Testis (tissue), 2 donors: ENCODE measurements at regions not wholly inside any gene's neighbourhood (a gene's known extent, or its start where the extent isn't known, plus 50 kb on each side); places are given as distances from the start of the nearest gene placed in this dataset.

Experiments used
- DNase-seq: peaks from one replicate; pipeline ENCODE4 v3.0.0-alpha.2; 2019
- H3K27ac ChIP-seq, 2 donors: fragments of 200-600 bp; sonication (generic); one replicate each; pipeline ENCODE4 v1.5.1; 2019
- H3K27me3 ChIP-seq: fragments of 200-600 bp; sonication (generic); one replicate; pipeline ENCODE4 v1.5.1; 2019
- H3K36me3 ChIP-seq: fragments of 200-600 bp; sonication (generic); one replicate; pipeline ENCODE4 v1.5.1; 2017; ENCODE audit warnings: low read depth; ENCODE audit errors: missing control alignments
- H3K4me1 ChIP-seq: fragments of 200-600 bp; sonication (generic); one replicate; pipeline ENCODE4 v1.5.1; 2019
- H3K4me3 ChIP-seq, 2 donors: fragments of 200-600 bp; sonication (generic); one replicate each; pipeline ENCODE4 v1.5.1; 2017 to 2019
- H3K9me3 ChIP-seq: fragments of 200-600 bp; sonication (generic); one replicate; pipeline ENCODE4 v1.5.1; 2017
- CTCF ChIP-seq, 3 experiments: fragments of 450-650 bp in 2 of 3; fragments of 200-600 bp in 1 of 3; sonication (generic) in 1 of 3; IDR thresholded peaks; one replicate each; pipeline ENCODE4 v1.5.1; 2016 to 2019; ENCODE audit warnings: antibody characterized with exemption in 3 of 3, mild to moderate bottlenecking in 2 of 3, moderate library complexity in 1 of 3
- POLR2A ChIP-seq: fragments of 450-650 bp; IDR thresholded peaks from one replicate; pipeline ENCODE4 v1.6.1; 2017; ENCODE audit warnings: antibody characterized with exemption, mild to moderate bottlenecking, moderate library complexity
- WGBS, 2 donors: methylation state at CpG; one replicate each; pipeline ENCODE4 v1.1.5; 2018; 5-methylcytosine and 5-hydroxymethylcytosine counted together
- intact Hi-C: fragments of 100-400 bp; cut with DNase I; formaldehyde crosslinking; loops from one replicate; pipeline ENCODE4 v1.15.1; 2023; ENCODE audit warnings: low total_unique reads
- small RNA-seq, 2 donors: library from RNA; depleted of rRNA; stranded (forward); fragments of <200 nt; gene quantifications; one replicate each; pipeline ENCODE3, GENCODE V24; 2016

DNA sequence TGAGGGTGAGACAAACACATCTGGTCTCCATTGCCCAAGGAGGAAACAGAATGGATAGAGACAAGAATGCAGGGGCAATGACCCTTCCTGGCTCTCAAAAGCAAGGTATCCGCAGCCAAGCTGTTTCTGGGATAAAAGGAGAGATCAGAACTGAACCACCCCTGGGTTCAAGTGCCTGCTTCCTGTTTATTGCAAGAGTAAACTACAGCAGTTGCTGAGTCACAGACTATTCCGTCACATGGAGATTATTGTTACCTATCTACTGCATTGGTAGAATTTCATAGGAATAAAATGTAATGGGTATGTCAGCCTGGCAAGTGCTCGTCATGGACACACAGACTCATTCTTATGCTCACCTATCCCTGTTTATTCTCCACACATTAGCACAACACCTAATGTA, 821.6 kb downstream of the GRID1 start:
- TF ChIP-seq CTCF (IDR thresholded peaks at IDR 0.05) (no peak), POLR2A (no peak)
- no peaks in the 10 kb centered on the region for H3K4me1 ChIP-seq

DNA sequence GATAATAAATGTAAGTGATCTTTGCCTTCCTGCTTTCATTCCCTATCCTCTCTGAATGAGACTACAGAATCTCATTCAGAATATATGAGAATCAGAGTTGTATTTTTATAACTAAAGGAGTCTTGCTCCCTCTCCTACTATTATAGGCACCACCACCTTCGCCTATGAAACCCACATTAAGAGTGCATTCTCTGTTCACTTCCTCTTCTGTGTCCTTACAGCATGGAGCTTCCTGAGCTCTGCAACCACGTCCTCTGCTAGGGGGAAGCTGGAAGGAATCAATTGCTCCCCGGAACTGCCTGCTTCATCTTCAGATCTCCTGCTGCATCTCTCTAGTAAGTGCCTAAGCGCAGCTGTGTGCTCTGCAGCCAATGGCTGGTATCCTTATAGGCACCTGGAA, 820.7 kb downstream of the GRID1 start:
- WGBS, 2 donors, result 84 to 87% methylated on average over 4 of the region's 4 CpGs
- no peaks in the 10 kb centered on the region for H3K27me3 ChIP-seq
- no peak overlapping the region for H3K4me3 ChIP-seq
- H3K4me1 ChIP-seq, result no peaks in the 10 kb centered on the region
- H3K9me3 ChIP-seq, result no peaks in the 10 kb centered on the region
- intact Hi-C loops, result no loop called here
- TF ChIP-seq POLR2A (no peak), CTCF (IDR thresholded peaks at IDR 0.05) (no peak)
- no peak overlapping the region for H3K27ac ChIP-seq
- H3K36me3 ChIP-seq, result no peaks in the 10 kb centered on the region
- DNase-seq, result no peak

More for the DNA sequence above, 821.6 kb downstream of the GRID1 start:
- no peak overlapping the region for H3K27ac ChIP-seq
- intact Hi-C loops, result no loop called here
- H3K27me3 ChIP-seq, result no peaks in the 10 kb centered on the region
- H3K9me3 ChIP-seq, result no peaks in the 10 kb centered on the region
- no peak overlapping the region for H3K4me3 ChIP-seq
- no peak for DNase-seq
- no peaks in the 10 kb centered on the region for H3K36me3 ChIP-seq
- 77 to 81% methylated on average over 3 of the region's 3 CpGs for WGBS, 2 donors

DNA sequence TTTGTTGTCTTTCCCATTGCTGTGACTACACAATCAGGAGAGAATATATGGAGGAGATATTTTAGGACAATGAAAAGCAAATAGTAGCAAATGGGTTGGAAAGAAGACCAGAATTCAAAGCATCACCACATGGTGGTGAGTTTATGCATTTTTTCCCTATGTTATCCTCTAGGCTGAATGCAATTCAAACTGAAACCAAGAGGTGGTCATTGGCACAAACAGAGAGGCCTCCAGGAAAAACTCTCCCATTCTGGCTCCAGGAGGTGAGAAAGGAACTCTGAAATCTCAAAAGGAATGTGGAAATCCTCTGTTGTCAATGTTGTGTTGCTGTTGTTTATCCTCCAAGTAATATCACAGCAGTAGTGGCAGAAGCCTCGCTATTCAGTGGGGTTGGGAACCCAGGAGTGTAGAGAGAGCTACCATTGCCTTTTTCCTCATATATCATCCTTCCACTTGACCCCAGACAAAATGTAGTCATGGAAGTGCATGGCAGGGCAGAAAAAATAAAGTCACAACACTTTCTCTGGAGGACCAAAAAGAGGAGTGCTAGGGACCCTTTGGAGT, 819.1 kb downstream of the GRID1 start:
- H3K27me3 ChIP-seq, result no peaks in the 10 kb centered on the region
- DNase-seq, result no peak
- no peak for TF ChIP-seq POLR2A
- TF ChIP-seq CTCF (IDR thresholded peaks at IDR 0.05), result peak in 2 of 3 experiments; percentile 6 to 9
- H3K4me3 ChIP-seq, result no peak overlapping the region
- H3K4me1 ChIP-seq, result no peaks in the 10 kb centered on the region
- H3K9me3 ChIP-seq, result no peaks in the 10 kb centered on the region
- intact Hi-C loops, result no loop called here
- 50 to 77% methylated on average over 1 of the region's 1 CpG for whole genome bisulfite sequencing, 2 donors
- H3K36me3 ChIP-seq, result no peaks in the 10 kb centered on the region
- no peak overlapping the region for H3K27ac ChIP-seq

- TF ChIP-seq POLR2A (no peak), CTCF (IDR thresholded peaks at IDR 0.05) (peak in 2 of 3 experiments; percentile 27 to 65)
- peak; percentile 74 for DNase-seq
- 52 to 55% methylated on average over 2 of the region's 2 CpGs for WGBS, 2 donors
- Histone ChIP-seq H3K4me3 (no peak overlapping the region), H3K36me3 (no peaks in the 10 kb centered on the region), H3K27ac (no peak overlapping the region), H3K9me3 (no peaks in the 10 kb centered on the region), H3K27me3 (no peaks in the 10 kb centered on the region), H3K4me1 (no peaks in the 10 kb centered on the region)
- intact Hi-C loops, result no loop called here
Measured at GRCh38 chr10:85548034-85548433, 818.6 kb downstream of the GRID1 start.

Small RNA genes in the stretch of these regions (small RNA-seq; reads per million reads assigned to genes)
- gene RNU6-325P, result 0 reads per million in 2 donors
